Neutrophil (primary cell): ENCODE measurements at regions not wholly inside any gene's neighbourhood (a gene's known extent, or its start where the extent isn't known, plus 50 kb on each side); places are given as distances from the start of the nearest gene placed in this dataset.

Source experiments
- H3K27ac ChIP-seq: fragments of 200-600 bp; sonication (generic); 2 replicates; pipeline ENCODE4 v1.5.1; 2016; ENCODE audit warnings: mild to moderate bottlenecking, moderate library complexity
- H3K27me3 ChIP-seq: fragments of 200-600 bp; sonication (generic); 2 replicates; pipeline ENCODE4 v1.6.0; 2016; ENCODE audit warnings: mild to moderate bottlenecking
- H3K36me3 ChIP-seq: fragments of 200-600 bp; sonication (generic); 2 replicates; pipeline ENCODE4 v1.5.1; 2017
- H3K4me1 ChIP-seq, 2 experiments: fragments of 200-600 bp in 1 of 2; sonication (generic) in 1 of 2; 1 replicate in 1 of 2; 2 replicates in 1 of 2; pipeline versions ENCODE4 v1.5.1 to v1.6.1; 2013 to 2016; ENCODE audit warnings: low read depth in 1 of 2, low read length in 1 of 2, mild to moderate bottlenecking in 1 of 2, moderate library complexity in 1 of 2; ENCODE audit not compliant: control insufficient read depth in 1 of 2, insufficient read depth in 1 of 2
- H3K4me3 ChIP-seq, 2 experiments: fragments of 200-600 bp in 1 of 2; sonication (generic) in 1 of 2; 1 replicate in 1 of 2; 2 replicates in 1 of 2; pipeline ENCODE4 v1.5.1; 2013 to 2016; ENCODE audit warnings: low read depth in 1 of 2, low read length in 1 of 2, mild to moderate bottlenecking in 1 of 2, moderate library complexity in 1 of 2
- H3K9me3 ChIP-seq: fragments of 200-600 bp; sonication (generic); 2 replicates; pipeline ENCODE4 v1.5.1; 2016
- CTCF ChIP-seq: fragments of 200-600 bp; sonication (generic); IDR thresholded peaks from 2 replicates; pipeline ENCODE4 v1.5.1; 2016; ENCODE audit warnings: antibody characterized with exemption

- Histone ChIP-seq H3K27ac (no peak overlapping the region), H3K9me3 (no peaks in the 10 kb centered on the region), H3K4me3 (no peak overlapping the region)
Observed at GRCh38 chr10:113345826-113346624, 206.8 kb upstream of the HABP2 start.

GRCh38 chr10:113347508-113347907, 205.3 kb upstream of the HABP2 start:
- Histone ChIP-seq H3K4me1 (no peaks in the 10 kb centered on the region), H3K9me3 (no peaks in the 10 kb centered on the region), H3K36me3 (no peaks in the 10 kb centered on the region), H3K27me3 (no peaks in the 10 kb centered on the region), H3K4me3 (no peak overlapping the region), H3K27ac (no peak overlapping the region)
- no peak for TF ChIP-seq CTCF

More at GRCh38 chr10:113345826-113346624, 206.8 kb upstream of the HABP2 start:
- Histone ChIP-seq H3K27me3 (no peaks in the 10 kb centered on the region), H3K4me1 (no peaks in the 10 kb centered on the region), H3K36me3 (no peaks in the 10 kb centered on the region)
- no peak for TF ChIP-seq CTCF

GRCh38 chr10:113348694-113349093, 204.2 kb upstream of the HABP2 start:
- Histone ChIP-seq H3K27me3 (no peaks in the 10 kb centered on the region), H3K4me3 (no peak overlapping the region), H3K4me1 (no peaks in the 10 kb centered on the region), H3K27ac (no peak overlapping the region), H3K9me3 (no peaks in the 10 kb centered on the region), H3K36me3 (no peaks in the 10 kb centered on the region)
- no peak for TF ChIP-seq CTCF

GRCh38 chr10:113350311-113351040, 202.4 kb upstream of the HABP2 start:
- no peaks in the 10 kb centered on the region for H3K4me1 ChIP-seq
- no peaks in the 10 kb centered on the region for H3K9me3 ChIP-seq
- TF ChIP-seq CTCF, result no peak
- H3K27ac ChIP-seq, result no peak overlapping the region
- H3K36me3 ChIP-seq, result no peaks in the 10 kb centered on the region
- no peak overlapping the region for H3K4me3 ChIP-seq
- H3K27me3 ChIP-seq, result no peaks in the 10 kb centered on the region

- TF ChIP-seq CTCF, result no peak
- H3K27me3 ChIP-seq, result no peaks in the 10 kb centered on the region
- H3K27ac ChIP-seq, result no peak overlapping the region
- no peaks in the 10 kb centered on the region for H3K36me3 ChIP-seq
- H3K4me1 ChIP-seq, result no peaks in the 10 kb centered on the region
- H3K4me3 ChIP-seq, result no peak overlapping the region
- no peaks in the 10 kb centered on the region for H3K9me3 ChIP-seq
Observed at GRCh38 chr10:113354711-113355110, 198.1 kb upstream of the HABP2 start.
